ENCODE measurements at regions not wholly inside any gene's neighbourhood (a gene's known extent, or its start where the extent isn't known, plus 50 kb on each side); places are given as distances from the start of the nearest gene placed in this dataset.

DNA sequence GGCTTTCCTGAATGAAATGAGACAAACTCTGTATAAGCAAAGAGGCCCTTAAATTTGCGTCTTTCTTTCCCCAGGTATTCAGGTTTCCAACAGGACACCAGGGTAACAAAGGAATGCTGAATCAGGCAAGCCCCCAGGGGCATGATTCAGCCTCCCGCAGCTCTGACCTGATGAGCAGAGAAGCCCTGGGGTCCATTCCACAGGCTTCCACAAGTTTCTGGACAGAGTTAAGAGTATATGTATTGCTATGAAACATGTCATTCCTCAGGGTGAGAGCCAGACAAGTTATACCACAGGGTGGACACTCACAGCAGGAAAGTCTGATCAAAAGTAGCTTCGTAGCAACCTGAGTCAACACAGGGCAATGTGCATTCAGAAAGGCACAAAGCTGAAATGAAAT, 68.1 kb upstream of the CTNNB1 start:
- intact Hi-C loops (cut with micrococcal nuclease): no loop called here

GRCh38 chr3:41137686-41138111, 61.6 kb upstream of the CTNNB1 start:
- intact Hi-C loops (cut with micrococcal nuclease): no loop called here

GRCh38 chr3:41138146-41138545, 61.2 kb upstream of the CTNNB1 start:
- intact Hi-C loops (cut with micrococcal nuclease): no loop called here

DNA sequence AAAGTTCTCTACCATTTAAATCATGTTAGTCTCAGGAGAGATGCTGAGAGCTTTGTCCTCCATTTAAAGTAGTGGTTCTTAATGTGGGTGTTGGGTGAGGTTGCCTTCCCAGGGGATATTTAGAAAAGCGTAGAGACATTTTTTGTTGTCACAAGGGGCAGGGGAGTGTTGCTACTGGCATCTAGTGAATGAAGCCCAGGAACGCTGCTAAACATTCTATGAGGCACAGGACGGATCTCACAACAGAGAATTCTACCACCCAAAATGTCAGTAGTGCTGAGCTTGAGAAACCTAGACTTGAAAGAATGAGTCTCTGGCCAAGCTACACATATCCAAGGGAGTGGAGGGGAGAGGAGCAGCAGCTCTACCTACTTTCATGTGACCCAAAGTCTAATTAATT, 60.7 kb upstream of the CTNNB1 start:
- intact Hi-C loops (cut with micrococcal nuclease): no loop called here

GRCh38 chr3:41140242-41140641, 59.1 kb upstream of the CTNNB1 start:
- intact Hi-C loops (cut with micrococcal nuclease): no loop called here

GRCh38 chr3:41141433-41142167, 57.7 kb upstream of the CTNNB1 start:
- intact Hi-C loops (cut with micrococcal nuclease): no loop called here

GRCh38 chr3:41143421-41144031, 55.8 kb upstream of the CTNNB1 start:
- intact Hi-C loops (cut with micrococcal nuclease): no loop called here

DNA sequence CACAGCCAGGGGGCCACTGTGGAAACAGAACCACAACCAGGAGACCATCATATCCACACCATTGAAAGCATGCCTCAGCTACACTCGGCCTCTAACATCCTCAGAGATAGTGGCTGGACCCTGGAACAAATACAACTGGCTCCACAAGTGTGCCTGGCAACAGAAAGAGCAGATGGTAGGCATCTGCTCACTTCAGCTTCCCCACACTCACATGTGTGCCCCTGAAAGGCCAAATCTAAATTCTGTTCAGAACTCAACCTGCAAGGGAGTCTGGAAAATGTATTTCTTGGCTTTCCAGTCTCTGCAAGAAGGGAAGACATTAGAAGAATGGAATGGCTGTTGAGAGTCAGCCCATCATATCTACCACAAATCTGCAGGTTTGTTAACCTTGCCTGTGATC, 54.7 kb upstream of the CTNNB1 start:
- intact Hi-C loops (cut with micrococcal nuclease): no loop called here

GRCh38 chr3:41148478-41148877, 50.8 kb upstream of the CTNNB1 start:
- intact Hi-C loops (cut with micrococcal nuclease): no loop called here

DNA sequence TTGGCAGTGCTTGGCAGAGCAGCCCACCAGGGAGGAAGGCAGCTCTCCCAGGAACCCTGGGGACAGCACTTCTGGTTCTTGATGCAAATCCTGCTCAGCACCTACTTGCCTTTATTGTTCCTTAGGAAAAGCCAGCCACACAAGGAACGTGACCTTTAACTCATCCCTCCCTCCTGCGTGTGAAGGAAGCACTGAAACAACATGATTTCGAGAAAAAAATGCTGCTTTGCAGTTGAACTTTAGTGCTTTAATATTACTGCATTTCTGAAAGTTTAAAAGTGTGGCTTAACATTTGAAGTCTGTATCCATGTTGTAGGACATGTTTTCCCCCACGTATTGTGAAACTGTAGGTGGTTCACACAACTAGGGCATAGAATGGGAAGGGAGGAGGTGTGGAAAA, 50.4 kb upstream of the CTNNB1 start:
- intact Hi-C loops (cut with micrococcal nuclease): no loop called here

Measured in T-helper 2 cell treated with Interferon-gamma antibody and Interleukin-4, amounts not matched to agents 100 ng/mL and 5 ng/mL, for 36 hours (primary cell).